GM12878 (cell line): ENCODE measurements at regions not wholly inside any gene's neighbourhood (a gene's known extent, or its start where the extent isn't known, plus 50 kb on each side); places are given as distances from the start of the nearest gene placed in this dataset.

Experiments
- ATAC-seq: fragments of 200-7000 bp; cut with Tn5 transposase; 3 replicates; pipeline ENCODE4 v1.9.1; 2020; ENCODE audit warnings: mild to moderate bottlenecking, moderate library complexity
- BruUV-seq: library from RNA; stranded (reverse); fragments of 400-500 nt; replicated peaks from 2 replicates; lab custom pipeline; 2021; lab: Mats Ljungman, UMichigan
- CTCF ChIA-PET: fragments of 300-600 bp; sonication (Branson Sonifier 250); formaldehyde crosslinking; extraction: SDS; loops from one replicate; lab custom pipeline; 2021; ENCODE audit warnings: inconsistent platforms; lab: Yijun Ruan, JAX
- POLR2A ChIA-PET: fragments of 350-600 bp; formaldehyde crosslinking; extraction: SDS; loops from one replicate; lab custom pipeline; 2021; ENCODE audit warnings: inconsistent platforms; lab: Charles Lee
- RAD21 ChIA-PET: fragments of 300-600 bp; sonication (Branson Sonifier 250); formaldehyde crosslinking; loops from one replicate; lab custom pipeline; 2023; ENCODE audit warnings: antibody characterized with exemption; ENCODE audit not compliant: unreplicated experiment; lab: Charles Lee
- SMC1A ChIA-PET: fragments of 300-600 bp; sonication (Branson Sonifier 250); formaldehyde crosslinking; loops from one replicate; lab custom pipeline; 2023; ENCODE audit not compliant: unreplicated experiment, uncharacterized antibody; lab: Charles Lee
- DNase-seq: peaks from one replicate; pipeline ENCODE4 v3.0.0-alpha.2; 2011; ENCODE audit warnings: low read depth, low spot score
- FAIRE-seq: peaks from 3 replicates; lab custom pipeline; 2011; peaks lifted over from hg19 to GRCh38; lab: Jason Lieb, UNC
- H2AFZ ChIP-seq: 2 replicates; pipeline ENCODE4 v1.6.0; 2011; ENCODE audit warnings: low read depth, low read length, control low read depth; ENCODE audit not compliant: control insufficient read depth
- H3K27ac ChIP-seq: 2 replicates; pipeline ENCODE4 v1.5.1; 2011; ENCODE audit warnings: control low read depth; ENCODE audit not compliant: control insufficient read depth, insufficient read depth
- H3K27me3 ChIP-seq, 2 experiments: replicated peaks in 1 of 2; 2 replicates each; pipeline versions ENCODE4 v1.6.0 to v1.6.1; 2011; ENCODE audit warnings: low read length in 1 of 2; ENCODE audit not compliant: control insufficient read depth in 2 of 2, insufficient read depth in 2 of 2
- H3K36me3 ChIP-seq, 2 experiments: 2 replicates each; pipeline ENCODE4 v1.5.1; 2011; ENCODE audit warnings: low read length in 1 of 2; ENCODE audit not compliant: control insufficient read depth in 2 of 2, insufficient read depth in 2 of 2
- H3K4me1 ChIP-seq: 2 replicates; pipeline ENCODE4 v1.6.1; 2011; ENCODE audit warnings: mild to moderate bottlenecking, low read length, moderate library complexity, mixed read lengths; ENCODE audit not compliant: control insufficient read depth, insufficient read depth
- H3K4me2 ChIP-seq: 2 replicates; pipeline ENCODE4 v1.6.0; 2011; ENCODE audit warnings: control low read depth; ENCODE audit not compliant: control insufficient read depth, insufficient read depth
- H3K4me3 ChIP-seq: fragments of 200-600 bp; sonication (generic); 2 replicates; pipeline ENCODE4 v1.5.1; 2016
- H3K79me2 ChIP-seq: 2 replicates; pipeline ENCODE4 v1.6.0; 2011; ENCODE audit warnings: low read length; ENCODE audit not compliant: control insufficient read depth, insufficient read depth
- H3K9ac ChIP-seq: 2 replicates; pipeline ENCODE4 v1.8.0; 2011; ENCODE audit warnings: low read length, control low read depth, mixed read lengths; ENCODE audit not compliant: control insufficient read depth, insufficient read depth
- H3K9me3 ChIP-seq: replicated peaks from 3 replicates; pipeline ENCODE4 v1.5.1; 2011; ENCODE audit warnings: mild to moderate bottlenecking, low read length; ENCODE audit not compliant: control insufficient read depth, insufficient read depth
- H4K20me1 ChIP-seq: 2 replicates; pipeline ENCODE4 v1.6.0; 2011; ENCODE audit not compliant: control insufficient read depth, insufficient read depth
- CTCF ChIP-seq, 3 experiments: IDR thresholded peaks in 2 of 3; conservative IDR thresholded peaks in 1 of 3; 2 replicates each; pipeline ENCODE4 v1.5.1; 2011; ENCODE audit warnings: low read depth in 3 of 3, low read length in 3 of 3, mild to moderate bottlenecking in 3 of 3, control low read depth in 2 of 3, moderate library complexity in 2 of 3, inconsistent platforms in 1 of 3, mixed read lengths in 1 of 3; ENCODE audit not compliant: control insufficient read depth in 2 of 3, insufficient read depth in 1 of 3; ENCODE audit errors: extremely low read depth in 1 of 3
- HCFC1 ChIP-seq: fragments of 150-350 bp; IDR thresholded peaks from 2 replicates; pipeline ENCODE4 v1.6.1; 2014; ENCODE audit warnings: low read length
- MLLT1 ChIP-seq: fragments of 450-650 bp; IDR thresholded peaks from 2 replicates; pipeline ENCODE4 v1.6.1; 2016; ENCODE audit warnings: mild to moderate bottlenecking
- NR2C1 ChIP-seq: fragments of 450-650 bp; IDR thresholded peaks from 2 replicates; pipeline ENCODE4 v1.6.1; 2017; ENCODE audit warnings: antibody characterized with exemption, mild to moderate bottlenecking, moderate library complexity
- RFX5 ChIP-seq: IDR thresholded peaks from 2 replicates; pipeline ENCODE4 v1.6.1; 2011; ENCODE audit warnings: low read depth, low read length, improper control_type of control experiment
- STAT1 ChIP-seq: fragments of 450-650 bp; conservative IDR thresholded peaks from 2 replicates; pipeline ENCODE4 v1.6.1; 2014; ENCODE audit warnings: antibody characterized with exemption, mild to moderate bottlenecking
- TBL1XR1 ChIP-seq: IDR thresholded peaks from 2 replicates; pipeline ENCODE4 v1.6.1; 2012; ENCODE audit warnings: low read depth, low read length, improper control_type of control experiment
- ZBTB4 ChIP-seq: fragments of 450-650 bp; formaldehyde crosslinking; IDR thresholded peaks from 2 replicates; pipeline ENCODE4 v1.4.0; 2022; ENCODE audit warnings: mild to moderate bottlenecking, moderate library complexity
- ZNF622 ChIP-seq: fragments of 450-650 bp; IDR thresholded peaks from 2 replicates; pipeline ENCODE4 v1.6.1; 2017; ENCODE audit warnings: mild to moderate bottlenecking, inconsistent platforms
- WGBS: methylation state at CpG from one replicate; pipeline ENCODE4 v1.1.6; 2016; ENCODE audit warnings: low lambda C conversion rate; ENCODE audit not compliant: insufficient replicate concordance, insufficient coverage; ENCODE audit errors: missing lambda C conversion rate; 5-methylcytosine and 5-hydroxymethylcytosine counted together
- in situ Hi-C: fragments of 300-500 bp; cut with MboI; formaldehyde crosslinking; loops from 9 replicates; pipeline ENCODE4 v1.14.3; 2018; ENCODE audit warnings: mixed read lengths
- intact Hi-C: fragments of 100-400 bp; cut with micrococcal nuclease; formaldehyde crosslinking; loops from one replicate; pipeline ENCODE4 v1.14.2; 2022; ENCODE audit not compliant: unreplicated experiment

GRCh38 chr14:71474301-71475265 is 457.6 kb upstream of the RGS6 start:
- Histone ChIP-seq H3K36me3 (no peaks in the 10 kb centered on the region; a peak in 1 of 4 replicates), H3K4me1 (peaks cover 47% of the 10 kb centered on the region), H3K27ac (no peak overlapping the region; the same call in 1 of the 2 replicates), H3K9ac (no peak overlapping the region), H3K9me3 (no peaks in the 10 kb centered on the region), H3K4me2 (no peak overlapping the region; the same call in 1 of the 2 replicates), H3K79me2 (peaks cover 75% of the 10 kb centered on the region), H2AFZ (no peak overlapping the region), H4K20me1 (no peaks in the 10 kb centered on the region), H3K27me3 (no peaks in the 10 kb centered on the region), H3K4me3 (no peak overlapping the region)
- CTCF ChIA-PET: interaction anchor here (0.9 to 2.1 kb wide), 9 partner anchors 11 to 80 kb away, joined by 3 to 12 read pairs (median 3); no protein-coding TSS in a partner anchor
- FAIRE-seq (no peak), ATAC-seq (peak; percentile 4; the same call in 1 of the 3 replicates), DNase-seq (no peak)
- BruUV-seq: no TSS peak
- SMC1A ChIA-PET: interaction anchor here (0.6 to 6.3 kb wide), 25 partner anchors 9 to 240 kb away, joined by 3 to 74 read pairs (median 5); no protein-coding TSS in a partner anchor
- TF ChIP-seq NR2C1 (no peak), STAT1 (no peak), TBL1XR1 (no peak), HCFC1 (no peak), ZBTB4 (CRISPR knock-in tag) (no peak), MLLT1 (no peak), RFX5 (peak; percentile 22; the same call in 1 of the 2 replicates), CTCF (IDR thresholded peaks at IDR 0.05 in 2 of 3, conservative IDR thresholded peaks at IDR 0.05 in 1 of 3; ENCODE audit: control insufficient read depth in 2 of 3, extremely low read depth in 1 of 3, insufficient read depth in 1 of 3, low read depth in 3 of 3, low read length in 3 of 3) (no peak), ZNF622 (no peak)
- WGBS: 94% methylated on average over 4 of the region's 4 CpGs
- intact Hi-C loops: no loop called here
- POLR2A ChIA-PET: interaction anchor here (0.8 to 3.1 kb wide), 11 partner anchors 10 to 153 kb away, joined by 3 to 25 read pairs (median 4); no protein-coding TSS in a partner anchor
- in situ Hi-C loops: no loop called here
- RAD21 ChIA-PET: interaction anchor here (0.6 to 4.6 kb wide), 16 partner anchors 10 to 153 kb away, joined by 3 to 44 read pairs (median 5); no protein-coding TSS in a partner anchor
